ENCODE measurements at regions not wholly inside any gene's neighbourhood (a gene's known extent, or its start where the extent isn't known, plus 50 kb on each side); places are given as distances from the start of the nearest gene placed in this dataset.

DNA sequence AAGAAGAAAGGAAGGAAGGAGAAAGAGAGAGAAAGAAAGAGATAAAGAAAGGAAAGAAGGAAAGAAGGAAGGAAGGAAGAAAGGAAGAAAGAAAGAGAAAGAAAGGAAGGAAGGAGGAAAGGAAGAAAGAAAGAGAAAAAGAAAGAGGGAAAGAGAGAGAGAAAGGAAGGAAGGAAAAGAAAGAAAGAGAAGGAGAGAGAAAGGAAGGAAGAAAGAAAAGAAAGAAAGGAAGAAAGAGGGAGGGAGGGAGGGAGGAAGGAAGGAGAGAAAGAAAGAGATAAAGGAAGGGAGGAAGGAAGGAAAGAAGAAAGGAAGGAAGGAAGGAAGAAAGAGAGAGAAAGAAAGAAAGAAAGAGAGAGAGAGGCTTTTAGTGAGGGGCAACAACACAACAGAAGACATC is 135.1 kb upstream of the VSTM2B start:
- no peaks in the 10 kb centered on the region; a peak in 1 of 7 replicates for H3K27me3 ChIP-seq (replicated peaks in 1 of 4; ENCODE audit: control insufficient read depth in 3 of 4, extremely low read depth in 1 of 4, insufficient read depth in 3 of 4, low read length in 3 of 4)
- H2BK20ac ChIP-seq (ENCODE audit: low read length) = no peak overlapping the region
- peaks cover 0 to 2% of the 10 kb centered on the region in 2 experiments for H4K20me1 ChIP-seq (replicated peaks in 1 of 2; ENCODE audit: control insufficient read depth in 1 of 2, insufficient read depth in 2 of 2, low read length in 2 of 2)
- H3K4ac ChIP-seq (replicated peaks; ENCODE audit: insufficient read length, low read depth, low read length) = no peak overlapping the region
- no peak overlapping the region for H2BK15ac ChIP-seq (ENCODE audit: low read length)
- no peaks in the 10 kb centered on the region for H3K79me1 ChIP-seq (ENCODE audit: low read depth, low read length)
- H3K79me2 ChIP-seq (ENCODE audit: control insufficient read depth in 1 of 2, insufficient read depth in 2 of 2, low read length in 2 of 2) = no peaks in the 10 kb centered on the region
- FAIRE-seq (no peak), DNase-seq (ENCODE audit: low read depth in 1 of 2, low spot score in 2 of 2) (no peak)
- no peak overlapping the region for H3K4me2 ChIP-seq (ENCODE audit: insufficient read depth in 1 of 2, low read depth in 2 of 2, low read length in 2 of 2)
- peaks cover 9 to 10% of the 10 kb centered on the region in 2 experiments; a peak in 2 of 4 replicates for H3K9me3 ChIP-seq (ENCODE audit: insufficient read depth in 2 of 2, low read depth in 1 of 2, low read length in 1 of 2)
- H2AK5ac ChIP-seq (ENCODE audit: low read depth, low read length) = no peak overlapping the region
- no peak overlapping the region for H4K5ac ChIP-seq (ENCODE audit: insufficient read length, low read depth, low read length)
- no peak overlapping the region for H3K18ac ChIP-seq (ENCODE audit: extremely low read depth, low read length)
- H2BK12ac ChIP-seq (ENCODE audit: low read depth, low read length) = no peak overlapping the region
- H3K4me3 ChIP-seq (ENCODE audit: extremely low read depth in 1 of 4, insufficient read depth in 2 of 4, low read depth in 3 of 4, low read length in 4 of 4) = no peak overlapping the region
- H3K23me2 ChIP-seq (ENCODE audit: low read depth, low read length) = no peaks in the 10 kb centered on the region; the same call in 1 of the 2 replicates
- no peak overlapping the region for H2BK120ac ChIP-seq (replicated peaks; ENCODE audit: low read depth, low read length)
- H3K23ac ChIP-seq (ENCODE audit: insufficient read length) = no peak overlapping the region
- H4K8ac ChIP-seq (ENCODE audit: extremely low read depth, insufficient read depth, low read length) = no peak overlapping the region
- H2BK5ac ChIP-seq (ENCODE audit: low read depth, low read length) = no peak overlapping the region
- no peak overlapping the region for H4K91ac ChIP-seq (replicated peaks; ENCODE audit: insufficient read length, low read length)
- H3K56ac ChIP-seq (replicated peaks; ENCODE audit: insufficient read length, low read depth, low read length) = no peak overlapping the region
- H2AFZ ChIP-seq (ENCODE audit: low read length) = no peak overlapping the region
- TF ChIP-seq RFX5 (IDR thresholded peaks at IDR 0.05; ENCODE audit: borderline replicate concordance, low read depth, low read length) = no peak
- TF ChIP-seq KDM5A (IDR thresholded peaks at IDR 0.05; ENCODE audit: low read length) = no peak
- CTCF ChIA-PET (ENCODE audit: partially characterized antibody) = no interaction called here
- no peak overlapping the region for H3K14ac ChIP-seq (ENCODE audit: insufficient read length)
- POLR2A ChIA-PET (ENCODE audit: partially characterized antibody) = no interaction called here
- no peak overlapping the region for H3K9ac ChIP-seq (replicated peaks in 1 of 4; ENCODE audit: extremely low read depth in 1 of 4, low read depth in 3 of 4, low read length in 3 of 4)
- no peak overlapping the region for H3K27ac ChIP-seq (ENCODE audit: low read depth, low read length)
- H3K36me3 ChIP-seq (ENCODE audit: control insufficient read depth in 2 of 4, insufficient read depth in 4 of 4, low read length in 3 of 4) = no peaks in the 10 kb centered on the region
- peaks cover 0 to 3% (median 0%) of the 10 kb centered on the region in 4 experiments; a peak in 3 of 7 replicates for H3K4me1 ChIP-seq (replicated peaks in 1 of 4; ENCODE audit: control insufficient read depth in 3 of 4, insufficient read depth in 4 of 4, low read length in 3 of 4)
